DMS53 treated with DMSO at 0.1 percent for 48 hours (cell line): ENCODE measurements at regions not wholly inside any gene's neighbourhood (a gene's known extent, or its start where the extent isn't known, plus 50 kb on each side); places are given as distances from the start of the nearest gene placed in this dataset.

Experiments
- DNase-seq: peaks from one replicate; lab custom pipeline; 2025; ENCODE audit not compliant: unreplicated experiment; lab: John Stamatoyannopoulos, UW

DNA sequence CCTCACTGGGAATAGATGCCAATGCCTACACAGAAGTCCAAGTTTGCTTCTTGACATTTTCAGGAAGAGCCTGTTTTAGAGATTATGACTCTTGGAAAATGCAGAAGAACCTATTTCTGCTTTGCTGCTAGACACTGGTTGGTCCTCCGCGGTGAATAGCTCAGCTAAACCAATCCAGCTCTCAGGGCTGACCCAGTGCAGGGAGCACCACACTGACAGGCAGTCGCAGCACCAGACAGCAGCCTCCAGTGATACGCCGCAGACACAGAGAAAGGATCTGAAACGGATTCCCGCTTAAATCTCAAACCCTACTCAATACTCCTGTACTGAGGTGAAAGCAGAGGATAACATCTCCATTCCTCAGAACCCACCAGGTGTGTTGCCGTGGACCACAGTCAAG lies 183.4 kb downstream of the ENGASE start:
- no peak for DNase-seq

- no peak for DNase-seq
These were observed 181.4 kb downstream of the ENGASE start for GRCh38 chr17:79255926-79256585.

DNA sequence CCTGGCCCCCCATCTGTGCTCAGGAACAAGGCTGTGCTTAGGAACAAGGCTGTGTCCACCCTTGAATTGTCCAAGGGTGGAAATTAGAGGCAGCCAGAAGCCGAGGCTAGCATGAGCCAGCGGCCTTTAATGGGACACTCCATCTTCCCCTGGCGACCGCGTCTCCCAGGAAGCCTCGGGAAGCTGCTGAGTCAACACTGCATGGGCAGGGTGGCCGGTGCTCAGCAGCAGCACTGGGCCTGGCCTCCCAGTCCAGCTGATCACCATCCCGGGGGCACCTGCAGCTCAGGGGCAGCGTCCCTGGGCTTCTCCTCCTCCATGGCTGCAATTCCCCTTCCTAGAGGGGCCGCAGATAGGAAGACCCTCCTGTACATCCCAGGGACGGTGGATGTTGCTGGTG lies 180.8 kb downstream of the ENGASE start:
- DNase-seq: no peak

GRCh38 chr17:79255046-79255445 lies 180.4 kb downstream of the ENGASE start:
- no peak for DNase-seq

- DNase-seq: no peak
These were observed 178.3 kb downstream of the ENGASE start for GRCh38 chr17:79252886-79253285.

GRCh38 chr17:79251824-79252223 lies 177.2 kb downstream of the ENGASE start:
- DNase-seq: no peak

- DNase-seq: no peak
These were observed 175.4 kb downstream of the ENGASE start for GRCh38 chr17:79249929-79250521.

GRCh38 chr17:79248843-79249493 lies 174.3 kb downstream of the ENGASE start:
- DNase-seq: no peak

DNA sequence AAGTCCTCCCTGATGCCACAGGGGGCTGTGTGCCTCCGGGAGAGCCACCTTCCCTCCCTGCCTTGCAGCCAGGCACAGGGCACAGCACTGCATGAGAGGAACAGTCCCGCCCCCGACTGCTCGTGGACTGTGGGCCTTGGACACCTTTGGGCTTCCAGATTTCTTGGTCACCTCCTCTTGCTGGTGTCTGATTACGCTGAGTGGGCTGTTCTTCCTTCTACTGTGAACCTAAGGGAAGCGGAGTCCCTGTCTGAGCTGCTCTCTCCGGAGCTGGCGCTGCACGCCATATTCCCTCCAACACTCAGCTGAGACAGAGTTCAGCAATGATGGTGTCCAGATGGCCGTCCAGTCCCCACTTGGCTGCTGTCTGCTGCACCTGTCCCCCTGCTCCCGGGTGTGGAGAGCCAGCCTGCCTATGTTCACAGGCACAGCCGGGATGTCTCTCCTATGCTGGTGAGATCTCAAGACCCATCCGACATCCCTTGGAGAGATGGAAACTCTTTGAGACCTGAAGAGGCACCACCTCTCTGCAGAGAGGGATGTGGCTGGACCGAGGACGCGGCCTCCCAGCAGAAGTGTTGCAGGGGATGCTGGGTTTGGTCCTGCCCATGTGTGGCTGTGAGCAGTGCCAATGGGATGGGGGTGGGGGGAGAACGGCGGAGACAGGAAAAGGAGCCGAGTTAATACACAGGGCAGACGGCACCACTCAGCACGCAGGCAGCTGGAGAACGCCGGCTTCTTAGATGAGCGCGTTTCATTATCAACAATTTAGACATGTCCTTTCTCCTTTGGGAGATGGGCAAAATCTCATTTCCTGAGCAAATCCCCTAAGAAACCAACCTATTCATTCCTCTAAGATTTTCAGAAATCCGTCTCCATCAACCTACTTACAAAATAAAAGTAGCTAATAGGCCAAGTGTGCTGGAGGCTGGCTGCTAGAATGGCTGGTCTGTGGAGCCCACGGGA lies 171.9 kb downstream of the ENGASE start:
- no peak for DNase-seq

GRCh38 chr17:79244665-79245064 lies 170.0 kb downstream of the ENGASE start:
- no peak for DNase-seq

GRCh38 chr17:79243996-79244395 lies 169.4 kb downstream of the ENGASE start:
- no peak for DNase-seq

DNA sequence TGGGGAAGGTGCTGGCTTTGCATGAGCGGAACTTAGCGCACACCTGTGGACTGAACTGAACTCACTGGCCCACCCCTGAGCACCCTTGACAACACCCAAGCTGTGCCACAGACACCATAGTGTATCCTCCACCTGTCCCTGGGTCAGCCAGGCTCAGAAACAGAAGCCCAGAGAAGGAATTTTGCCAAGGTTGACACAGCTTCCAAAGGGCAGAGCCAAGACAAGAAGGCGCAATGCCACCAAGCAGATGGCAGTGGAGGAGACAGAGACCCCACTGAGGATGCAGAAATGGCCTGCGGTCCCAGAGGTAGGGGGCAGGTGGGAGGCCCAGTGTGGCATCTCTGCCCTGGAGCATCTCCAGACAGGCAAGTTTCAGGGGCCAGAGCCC lies 169.0 kb downstream of the ENGASE start:
- no peak for DNase-seq

DNA sequence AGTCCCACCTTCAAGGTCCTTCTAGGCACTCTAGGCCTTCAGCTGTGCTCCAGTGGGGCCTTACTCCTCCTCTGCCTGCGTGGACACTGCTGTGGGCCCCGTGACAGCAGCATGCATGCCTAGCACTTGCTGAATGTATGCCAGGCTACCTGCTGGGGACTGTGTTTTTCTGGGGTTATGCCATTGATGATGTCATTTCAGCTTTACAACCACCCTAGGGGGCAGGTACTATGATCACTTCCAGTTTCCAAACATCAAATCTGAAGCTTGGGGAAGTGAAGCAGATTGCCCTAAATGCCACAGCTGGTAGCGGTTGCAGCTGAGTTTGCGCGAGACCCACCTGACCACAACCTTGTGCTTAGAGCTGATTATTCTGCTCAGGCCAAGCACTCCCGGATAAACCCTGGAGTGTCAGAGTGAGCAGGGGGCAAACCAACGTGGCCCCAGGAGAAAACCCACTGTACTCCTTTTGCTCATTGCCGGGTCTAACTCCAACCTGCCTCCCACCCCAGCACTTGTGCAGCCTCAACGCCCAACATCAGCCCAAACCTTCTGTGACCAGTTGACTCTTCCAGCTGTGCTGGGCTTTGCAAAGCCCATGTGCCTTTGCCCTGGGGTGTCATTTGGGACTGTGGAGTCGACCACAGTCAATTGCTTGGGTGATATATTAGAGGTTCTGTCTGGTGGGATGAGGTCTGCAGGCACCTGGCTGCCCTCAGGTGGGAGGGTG lies 168.4 kb downstream of the ENGASE start:
- DNase-seq: no peak

- DNase-seq: no peak
These were observed 167.8 kb downstream of the ENGASE start for GRCh38 chr17:79242393-79242792.

GRCh38 chr17:79241616-79242015 lies 167.0 kb downstream of the ENGASE start:
- DNase-seq: no peak

DNA sequence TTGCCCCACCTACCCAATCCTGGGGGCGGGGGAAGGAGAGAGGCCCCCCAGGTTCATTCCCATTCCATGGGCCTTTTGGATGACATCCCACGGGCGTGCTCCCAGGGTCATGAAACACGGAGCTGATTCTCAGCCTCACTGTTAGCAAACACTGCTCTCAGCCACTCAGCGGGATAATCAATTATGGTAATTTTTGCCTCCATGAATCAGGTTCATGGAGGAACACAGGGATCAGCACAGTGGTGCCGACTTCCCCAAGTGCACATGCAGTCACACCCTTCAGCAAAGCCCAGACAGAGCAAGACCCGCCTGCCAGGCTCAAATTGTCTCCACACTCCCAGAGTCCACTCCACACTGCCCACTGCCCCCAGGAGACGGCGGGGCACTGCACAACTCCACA lies 164.6 kb downstream of the ENGASE start:
- no peak for DNase-seq

- DNase-seq: no peak
These were observed 162.9 kb downstream of the ENGASE start for GRCh38 chr17:79237448-79238053.

- DNase-seq: no peak
These were observed 161.2 kb downstream of the ENGASE start for GRCh38 chr17:79235808-79236207.

DNA sequence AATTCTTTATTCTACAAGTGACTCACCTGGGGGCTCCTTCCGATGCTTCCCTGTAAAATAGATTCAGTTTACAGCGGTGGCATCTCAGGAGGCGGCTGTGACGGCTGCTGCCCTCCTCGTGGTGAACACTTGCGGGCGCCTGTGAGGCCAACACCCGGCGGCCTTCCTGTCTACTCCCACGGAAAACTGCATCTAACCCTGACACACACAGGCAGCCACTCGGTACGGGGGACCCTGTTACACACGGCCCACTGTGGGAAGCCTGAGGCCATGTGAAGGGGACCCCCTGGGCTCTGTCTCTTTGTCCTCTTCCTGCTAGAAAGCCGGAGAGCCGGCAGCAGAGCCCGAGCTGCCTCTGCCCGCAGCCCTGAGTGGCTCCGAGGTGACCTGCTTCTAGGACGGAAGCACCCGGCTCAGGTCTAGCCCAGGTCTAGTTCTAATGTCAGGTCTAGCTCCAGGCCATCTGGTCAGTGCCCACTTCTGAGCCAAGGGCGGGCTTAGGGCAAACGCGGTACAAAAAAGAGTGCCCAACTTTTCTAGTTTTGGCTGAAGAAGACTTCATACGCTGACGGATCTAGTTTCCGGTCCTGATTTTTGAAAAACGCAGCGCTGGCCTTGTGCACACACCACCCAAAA lies 159.4 kb downstream of the ENGASE start:
- DNase-seq: no peak

DNA sequence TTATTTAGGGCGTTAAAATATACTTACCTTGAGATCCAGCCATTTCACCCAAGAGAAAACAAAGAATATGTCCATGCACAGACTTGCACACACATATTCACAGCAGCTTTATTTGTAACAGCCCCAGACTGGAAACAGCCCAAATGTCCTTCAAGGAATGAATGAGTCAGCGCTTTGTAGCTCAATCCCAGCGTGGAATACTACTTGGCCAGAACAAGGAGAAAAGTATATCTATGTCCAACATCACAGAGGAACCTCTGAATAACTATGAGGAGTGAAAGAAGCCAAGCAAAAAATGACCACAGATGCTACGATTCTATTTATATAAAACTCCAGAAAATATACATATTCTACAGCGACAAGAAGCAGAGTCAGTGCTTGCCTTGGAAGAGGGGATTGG lies 158.3 kb downstream of the ENGASE start:
- DNase-seq: no peak
